Ovary (tissue), 3 donors: ENCODE measurements at regions not wholly inside any gene's neighbourhood (a gene's known extent, or its start where the extent isn't known, plus 50 kb on each side); places are given as distances from the start of the nearest gene placed in this dataset.

ENCODE experiments used
- EP300 ChIP-seq: sonication (generic); formaldehyde crosslinking; IDR thresholded peaks from one replicate; pipeline ENCODE4 v1.6.1; 2017; ENCODE audit warnings: antibody characterized with exemption
- TF ChIP-seq, protein P1 (sequence below), 3 donors: fragments of 450-650 bp in 2 of 3; fragments of 200-600 bp in 1 of 3; IDR thresholded peaks; one replicate each; pipeline versions ENCODE4 v1.5.1 to v1.8.0; 2016 to 2022; ENCODE audit warnings: antibody characterized with exemption in 3 of 3, mild to moderate bottlenecking in 1 of 3
- donor health status: DM: no; HTN: no; CAD: no.

DNA sequence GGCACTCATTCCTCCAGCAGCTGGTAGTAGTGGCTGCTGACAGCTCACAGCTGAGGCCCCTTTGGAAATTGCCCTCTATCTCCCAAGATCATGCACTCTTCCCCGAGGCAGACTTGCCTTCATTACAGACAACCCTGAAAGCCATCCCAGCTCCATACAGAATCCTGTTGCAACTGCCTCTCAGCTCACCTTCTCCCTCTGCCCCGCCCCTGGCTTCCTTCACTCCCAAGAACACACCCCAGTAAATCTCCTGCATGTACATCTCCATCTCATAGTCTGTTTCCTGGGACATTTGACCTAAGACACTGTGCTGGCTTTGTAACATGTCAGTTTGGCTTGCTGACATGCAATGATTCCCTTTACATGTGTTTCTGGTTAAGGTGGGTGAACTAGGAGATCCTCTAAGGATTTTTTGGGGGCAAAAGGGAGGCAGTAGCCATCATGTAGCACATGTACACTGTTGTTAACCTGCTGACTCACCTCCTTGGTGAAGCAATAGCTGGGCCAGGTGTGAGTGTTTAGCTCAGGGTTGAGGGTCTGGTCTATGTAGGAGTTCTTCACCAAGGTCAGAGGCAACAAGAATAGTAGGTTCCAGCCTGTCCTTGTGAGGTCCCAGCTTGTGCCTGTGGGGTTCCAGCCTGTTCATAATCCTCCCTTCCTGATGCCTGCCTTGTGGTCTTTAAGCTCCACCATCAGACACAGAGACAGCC is 179.6 kb downstream of the CSNK2A3 start:
- no peak for TF ChIP-seq EP300
- TF ChIP-seq, protein P1, sequence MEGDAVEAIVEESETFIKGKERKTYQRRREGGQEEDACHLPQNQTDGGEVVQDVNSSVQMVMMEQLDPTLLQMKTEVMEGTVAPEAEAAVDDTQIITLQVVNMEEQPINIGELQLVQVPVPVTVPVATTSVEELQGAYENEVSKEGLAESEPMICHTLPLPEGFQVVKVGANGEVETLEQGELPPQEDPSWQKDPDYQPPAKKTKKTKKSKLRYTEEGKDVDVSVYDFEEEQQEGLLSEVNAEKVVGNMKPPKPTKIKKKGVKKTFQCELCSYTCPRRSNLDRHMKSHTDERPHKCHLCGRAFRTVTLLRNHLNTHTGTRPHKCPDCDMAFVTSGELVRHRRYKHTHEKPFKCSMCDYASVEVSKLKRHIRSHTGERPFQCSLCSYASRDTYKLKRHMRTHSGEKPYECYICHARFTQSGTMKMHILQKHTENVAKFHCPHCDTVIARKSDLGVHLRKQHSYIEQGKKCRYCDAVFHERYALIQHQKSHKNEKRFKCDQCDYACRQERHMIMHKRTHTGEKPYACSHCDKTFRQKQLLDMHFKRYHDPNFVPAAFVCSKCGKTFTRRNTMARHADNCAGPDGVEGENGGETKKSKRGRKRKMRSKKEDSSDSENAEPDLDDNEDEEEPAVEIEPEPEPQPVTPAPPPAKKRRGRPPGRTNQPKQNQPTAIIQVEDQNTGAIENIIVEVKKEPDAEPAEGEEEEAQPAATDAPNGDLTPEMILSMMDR (IDR thresholded peaks at IDR 0.05) = no peak
